A673 (cell line): ENCODE measurements at regions not wholly inside any gene's neighbourhood (a gene's known extent, or its start where the extent isn't known, plus 50 kb on each side); places are given as distances from the start of the nearest gene placed in this dataset.

Experiments used
- BruUV-seq: library from RNA; stranded (reverse); fragments of 400-500 nt; replicated peaks from 2 replicates; lab custom pipeline; 2021; lab: Mats Ljungman, UMichigan
- CTCF ChIA-PET: fragments of 300-600 bp; sonication (Branson Sonifier 250); formaldehyde crosslinking; loops from one replicate; lab custom pipeline; 2022; ENCODE audit warnings: antibody characterized with exemption; lab: Charles Lee
- POLR2A ChIA-PET: fragments of 300-600 bp; sonication (Branson Sonifier 250); formaldehyde crosslinking; loops from one replicate; lab custom pipeline; 2022; ENCODE audit warnings: antibody characterized with exemption; ENCODE audit not compliant: low non-redundant PET; lab: Charles Lee
- DNase-seq: peaks from one replicate; pipeline ENCODE4 v3.0.0-alpha.2; 2015; ENCODE audit warnings: low spot score
- H3K27ac ChIP-seq: fragments of 200-600 bp; sonication (generic); 2 replicates; pipeline ENCODE4 v1.5.1; 2016; ENCODE audit warnings: mixed run types, low read depth, mild to moderate bottlenecking, mixed read lengths, antibody characterized with exemption, low read length; ENCODE audit not compliant: poor library complexity, severe bottlenecking
- H3K27me3 ChIP-seq: fragments of 200-600 bp; sonication (generic); replicated peaks from 2 replicates; pipeline ENCODE4 v1.6.1; 2017; ENCODE audit warnings: mixed run types, low read depth, mild to moderate bottlenecking, mixed read lengths, antibody characterized with exemption, low read length; ENCODE audit not compliant: insufficient read depth, poor library complexity
- H3K36me3 ChIP-seq: fragments of 200-600 bp; sonication (generic); 2 replicates; pipeline ENCODE4 v1.6.1; 2016; ENCODE audit warnings: mixed run types, mild to moderate bottlenecking, mixed read lengths, antibody characterized with exemption, low read length; ENCODE audit not compliant: insufficient read depth, poor library complexity, severe bottlenecking
- H3K4me1 ChIP-seq: fragments of 200-600 bp; sonication (generic); 2 replicates; pipeline ENCODE4 v1.6.1; 2017; ENCODE audit warnings: mixed run types, mild to moderate bottlenecking, mixed read lengths, antibody characterized with exemption, low read length; ENCODE audit not compliant: insufficient read depth, poor library complexity, severe bottlenecking
- H3K4me3 ChIP-seq: fragments of 200-600 bp; sonication (generic); 2 replicates; pipeline ENCODE4 v1.5.1; 2016; ENCODE audit warnings: low read depth, mixed run types, mild to moderate bottlenecking, mixed read lengths, low read length; ENCODE audit not compliant: poor library complexity, severe bottlenecking
- H3K9me3 ChIP-seq: fragments of 200-600 bp; sonication (generic); 2 replicates; pipeline ENCODE4 v1.6.1; 2016; ENCODE audit warnings: mixed run types, low read depth, mild to moderate bottlenecking, mixed read lengths, antibody characterized with exemption, low read length; ENCODE audit not compliant: poor library complexity, severe bottlenecking
- CTCF ChIP-seq: fragments of 300-800, 200-600 bp; sonication (generic); conservative IDR thresholded peaks from 2 replicates; pipeline ENCODE4 v1.5.1; 2017; ENCODE audit warnings: low read depth, mild to moderate bottlenecking, antibody characterized with exemption, low read length, moderate library complexity, mixed read lengths
- EZH2 ChIP-seq: fragments of 200-600 bp; sonication (generic); IDR thresholded peaks from 2 replicates; pipeline ENCODE4 v1.6.1; 2017; ENCODE audit warnings: borderline replicate concordance, low read depth, mild to moderate bottlenecking, mixed read lengths, antibody characterized with exemption, low read length; ENCODE audit not compliant: poor library complexity, severe bottlenecking
- intact Hi-C: fragments of 100-400 bp; cut with micrococcal nuclease; formaldehyde crosslinking; loops from one replicate; pipeline ENCODE4 v1.10.0; 2022; ENCODE audit not compliant: unreplicated experiment

- ChIA-PET POLR2A (no interaction called here), CTCF (no interaction called here)
Observed at GRCh38 chr13:79119578-79120107, 286.4 kb downstream of the RBM26 start.

GRCh38 chr13:79112016-79112415 lies 294.0 kb downstream of the RBM26 start:
- H3K4me1 ChIP-seq, result no peaks in the 10 kb centered on the region
- intact Hi-C loops, result no loop called here
- no peaks in the 10 kb centered on the region for H3K36me3 ChIP-seq
- POLR2A ChIA-PET, result no interaction called here
- H3K9me3 ChIP-seq, result no peaks in the 10 kb centered on the region
- CTCF ChIA-PET, result interaction anchor here (0.6 kb wide), 1 partner anchor 28 kb away, joined by 3 read pairs; no protein-coding TSS in a partner anchor
- no peak overlapping the region for H3K27ac ChIP-seq
- TF ChIP-seq EZH2, result no peak
- no peak for TF ChIP-seq CTCF
- H3K27me3 ChIP-seq, result no peaks in the 10 kb centered on the region
- H3K4me3 ChIP-seq, result no peak overlapping the region
- no TSS peak for BruUV-seq
- no peak for DNase-seq

More at GRCh38 chr13:79119578-79120107, 286.4 kb downstream of the RBM26 start:
- Histone ChIP-seq H3K4me1 (no peaks in the 10 kb centered on the region), H3K27me3 (no peaks in the 10 kb centered on the region), H3K36me3 (no peaks in the 10 kb centered on the region), H3K4me3 (no peak overlapping the region), H3K9me3 (no peaks in the 10 kb centered on the region), H3K27ac (no peak overlapping the region)
- TF ChIP-seq EZH2, result no peak
- TF ChIP-seq CTCF, result no peak
- no peak for DNase-seq
- BruUV-seq, result no TSS peak
- intact Hi-C loops, result loop anchor here (1.0 kb wide), 1 partner anchor 15 kb away; no protein-coding TSS in a partner anchor

- no peak for DNase-seq
- Histone ChIP-seq H3K4me1 (no peaks in the 10 kb centered on the region), H3K27ac (no peak overlapping the region), H3K4me3 (no peak overlapping the region), H3K9me3 (no peaks in the 10 kb centered on the region), H3K27me3 (no peaks in the 10 kb centered on the region), H3K36me3 (no peaks in the 10 kb centered on the region)
- TF ChIP-seq CTCF, result no peak
- TF ChIP-seq EZH2, result no peak
- no TSS peak for BruUV-seq
- POLR2A ChIA-PET, result no interaction called here
- intact Hi-C loops, result no loop called here
- CTCF ChIA-PET, result no interaction called here
Observed at GRCh38 chr13:79108914-79109643, 297.0 kb downstream of the RBM26 start.
